NCI-H2227 (cell line): ENCODE measurements at regions not wholly inside any gene's neighbourhood (a gene's known extent, or its start where the extent isn't known, plus 50 kb on each side); places are given as distances from the start of the nearest gene placed in this dataset.

ENCODE experiments used
- DNase-seq: peaks from one replicate; lab custom pipeline; 2025; ENCODE audit not compliant: unreplicated experiment; lab: John Stamatoyannopoulos, UW

- DNase-seq, result no peak
These were observed 1116.9 kb upstream of the CNTNAP5 start for GRCh38 chr2:122908159-122908558.

GRCh38 chr2:122927197-122927596 lies 1097.9 kb upstream of the CNTNAP5 start:
- no peak for DNase-seq

GRCh38 chr2:122927710-122928557 lies 1097.2 kb upstream of the CNTNAP5 start:
- DNase-seq, result no peak

GRCh38 chr2:122929347-122929746 lies 1095.7 kb upstream of the CNTNAP5 start:
- DNase-seq, result no peak

GRCh38 chr2:122935506-122935905 lies 1089.6 kb upstream of the CNTNAP5 start:
- no peak for DNase-seq

- DNase-seq, result no peak
These were observed 1085.3 kb upstream of the CNTNAP5 start for GRCh38 chr2:122939796-122940195.

- no peak for DNase-seq
These were observed 1075.6 kb upstream of the CNTNAP5 start for GRCh38 chr2:122949523-122949922.

GRCh38 chr2:122955776-122956175 lies 1069.3 kb upstream of the CNTNAP5 start:
- DNase-seq, result no peak

GRCh38 chr2:122960759-122961641 lies 1064.1 kb upstream of the CNTNAP5 start:
- no peak for DNase-seq

- DNase-seq, result no peak
These were observed 1058.6 kb upstream of the CNTNAP5 start for GRCh38 chr2:122966461-122966860.

GRCh38 chr2:122977580-122977979 lies 1047.5 kb upstream of the CNTNAP5 start:
- no peak for DNase-seq

- no peak for DNase-seq
These were observed 1044.4 kb upstream of the CNTNAP5 start for GRCh38 chr2:122980671-122981070.

GRCh38 chr2:122982936-122983335 lies 1042.2 kb upstream of the CNTNAP5 start:
- DNase-seq, result no peak

- DNase-seq, result no peak
These were observed 1036.5 kb upstream of the CNTNAP5 start for GRCh38 chr2:122988395-122989221.

- no peak for DNase-seq
These were observed 1031.5 kb upstream of the CNTNAP5 start for GRCh38 chr2:122993592-122993991.

- DNase-seq, result no peak
These were observed 1025.8 kb upstream of the CNTNAP5 start for GRCh38 chr2:122999258-122999657.

GRCh38 chr2:122999821-123000220 lies 1025.3 kb upstream of the CNTNAP5 start:
- no peak for DNase-seq

GRCh38 chr2:123002660-123003248 lies 1022.3 kb upstream of the CNTNAP5 start:
- no peak for DNase-seq

- no peak for DNase-seq
These were observed 1009.9 kb upstream of the CNTNAP5 start for GRCh38 chr2:123015186-123015585.

GRCh38 chr2:123035541-123035940 lies 989.5 kb upstream of the CNTNAP5 start:
- DNase-seq, result no peak

- no peak for DNase-seq
These were observed 988.8 kb upstream of the CNTNAP5 start for GRCh38 chr2:123036300-123036699.
